Skeletal muscle satellite cell (primary cell): ENCODE measurements at regions not wholly inside any gene's neighbourhood (a gene's known extent, or its start where the extent isn't known, plus 50 kb on each side); places are given as distances from the start of the nearest gene placed in this dataset.
A peak's percentile ranks its signal among the peaks of the same experiment; 100 is the strongest.

Experiments used
- H3K27me3 ChIP-seq: 2 replicates; pipeline ENCODE4 v1.7.0; 2013; ENCODE audit warnings: low read length; ENCODE audit not compliant: control insufficient read depth, insufficient read depth
- H3K36me3 ChIP-seq: 2 replicates; pipeline ENCODE4 v1.7.0; 2013; ENCODE audit warnings: mild to moderate bottlenecking, control low read depth, low read length; ENCODE audit not compliant: insufficient read depth
- H3K4me1 ChIP-seq: 2 replicates; pipeline ENCODE4 v1.7.0; 2013; ENCODE audit warnings: low read length; ENCODE audit not compliant: control insufficient read depth, insufficient read depth
- H3K4me2 ChIP-seq: 2 replicates; pipeline ENCODE4 v1.7.0; 2013; ENCODE audit warnings: mild to moderate bottlenecking, low read length
- H3K4me3 ChIP-seq: 2 replicates; pipeline ENCODE4 v1.7.0; 2013; ENCODE audit warnings: low read length
- H3K9ac ChIP-seq: 2 replicates; pipeline ENCODE4 v1.7.0; 2013; ENCODE audit warnings: mild to moderate bottlenecking, low read depth, low read length, moderate library complexity
- H3K9me3 ChIP-seq: replicated peaks from 2 replicates; pipeline ENCODE4 v1.7.0; 2013; ENCODE audit warnings: mild to moderate bottlenecking, control low read depth, low read length

DNA sequence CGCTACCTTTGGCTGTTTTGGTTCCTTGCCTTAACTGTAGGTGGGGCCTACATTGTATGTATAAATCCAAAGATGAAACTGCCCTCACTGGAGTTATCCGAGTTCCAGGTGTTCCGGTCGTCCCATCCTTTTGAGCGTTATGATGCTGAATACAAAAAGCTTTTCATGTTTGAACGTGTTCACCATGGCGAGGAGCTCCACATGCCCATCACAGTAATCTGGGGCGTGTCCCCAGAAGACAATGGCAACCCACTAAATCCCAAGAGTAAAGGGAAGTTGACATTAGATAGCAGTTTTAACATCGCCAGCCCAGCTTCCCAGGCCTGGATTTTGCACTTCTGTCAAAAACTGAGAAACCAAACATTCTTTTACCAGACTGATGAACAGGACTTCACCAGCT, 139.5 kb downstream of the TLR5 start:
- Histone ChIP-seq H3K9me3 (no peaks in the 10 kb centered on the region), H3K4me2 (no peak overlapping the region), H3K9ac (no peak overlapping the region), H3K4me3 (no peak overlapping the region), H3K36me3 (peaks cover 16% of the 10 kb centered on the region), H3K27me3 (no peaks in the 10 kb centered on the region), H3K4me1 (no peaks in the 10 kb centered on the region)

- H3K36me3 ChIP-seq = peaks cover 16% of the 10 kb centered on the region
- no peak overlapping the region for H3K4me3 ChIP-seq
- H3K27me3 ChIP-seq = no peaks in the 10 kb centered on the region
- no peak overlapping the region for H3K9ac ChIP-seq
- H3K9me3 ChIP-seq = no peaks in the 10 kb centered on the region
- H3K4me1 ChIP-seq = peaks cover 8% of the 10 kb centered on the region
- no peak overlapping the region for H3K4me2 ChIP-seq
Measured at GRCh38 chr1:223006371-223006770, 136.7 kb downstream of the TLR5 start.

DNA sequence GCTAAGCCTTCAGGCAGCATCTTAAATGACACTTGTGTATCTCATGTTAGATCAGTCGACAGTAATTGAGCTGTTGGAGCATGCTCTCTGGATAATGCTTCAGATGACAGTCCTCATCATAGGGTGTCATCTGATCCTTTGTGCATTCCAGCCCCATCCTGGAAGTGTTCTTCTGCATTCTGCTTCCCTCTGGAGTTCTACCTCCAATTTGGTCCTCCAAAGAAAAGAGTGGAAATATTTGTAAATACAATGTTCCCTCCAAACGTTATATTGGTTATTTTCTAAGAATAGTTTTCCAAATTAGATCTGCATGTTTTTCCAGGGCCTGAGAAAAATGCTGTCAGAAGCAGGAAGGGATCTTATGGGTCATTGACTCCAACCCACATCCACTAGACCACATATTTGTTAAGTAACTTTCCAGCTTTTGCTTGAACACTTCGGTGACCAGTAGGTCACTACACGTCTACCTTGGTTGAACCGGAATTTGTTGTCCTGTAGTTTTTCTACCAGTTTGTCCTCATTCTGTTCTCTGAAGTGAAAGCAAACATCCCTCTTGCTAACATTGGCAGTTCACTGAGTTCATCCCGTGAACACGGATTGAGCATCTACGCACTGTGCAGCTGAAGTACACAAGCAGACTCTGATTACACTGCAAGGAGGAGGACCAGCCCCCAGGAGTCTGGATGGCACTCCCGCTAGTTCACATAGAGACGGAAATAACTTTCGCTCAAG, 136.0 kb downstream of the TLR5 start:
- H3K36me3 ChIP-seq = peaks cover 16% of the 10 kb centered on the region
- H3K4me2 ChIP-seq = no peak overlapping the region
- peaks cover 9% of the 10 kb centered on the region for H3K4me1 ChIP-seq
- H3K9ac ChIP-seq = no peak overlapping the region
- no peak overlapping the region for H3K4me3 ChIP-seq
- no peaks in the 10 kb centered on the region for H3K9me3 ChIP-seq
- no peaks in the 10 kb centered on the region for H3K27me3 ChIP-seq

DNA sequence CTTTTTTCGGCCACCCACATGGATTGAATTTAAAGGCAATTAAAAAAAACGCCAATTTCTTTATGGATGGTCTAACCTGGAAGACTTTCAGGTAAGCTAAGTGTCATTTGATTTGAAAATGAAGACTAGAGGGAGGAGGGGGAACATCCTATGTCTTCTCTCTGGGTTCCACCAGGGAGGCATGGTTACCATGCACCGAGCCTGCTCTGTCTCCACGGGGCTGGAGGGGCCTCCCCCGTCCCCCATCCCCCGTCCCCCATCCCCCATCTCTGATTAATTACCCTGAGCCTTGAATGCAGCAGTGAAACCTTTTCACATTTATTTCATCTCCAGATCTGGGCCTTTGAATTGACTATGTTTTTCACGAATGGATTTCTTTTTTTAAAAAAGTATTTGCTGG, 135.1 kb downstream of the TLR5 start:
- Histone ChIP-seq H3K9ac (no peak overlapping the region), H3K4me1 (peaks cover 9% of the 10 kb centered on the region), H3K4me2 (no peak overlapping the region), H3K4me3 (no peak overlapping the region), H3K9me3 (no peaks in the 10 kb centered on the region), H3K36me3 (peaks cover 16% of the 10 kb centered on the region), H3K27me3 (no peaks in the 10 kb centered on the region)

- Histone ChIP-seq H3K9me3 (no peaks in the 10 kb centered on the region), H3K9ac (no peak overlapping the region), H3K4me1 (peaks cover 9% of the 10 kb centered on the region), H3K4me2 (no peak overlapping the region), H3K27me3 (no peaks in the 10 kb centered on the region), H3K4me3 (no peak overlapping the region), H3K36me3 (peaks cover 12% of the 10 kb centered on the region)
Measured at GRCh38 chr1:223008808-223009207, 134.2 kb downstream of the TLR5 start.

GRCh38 chr1:223009406-223009805, 133.6 kb downstream of the TLR5 start:
- no peak overlapping the region for H3K9ac ChIP-seq
- H3K4me3 ChIP-seq = no peak overlapping the region
- no peaks in the 10 kb centered on the region for H3K27me3 ChIP-seq
- H3K4me2 ChIP-seq = no peak overlapping the region
- no peaks in the 10 kb centered on the region for H3K9me3 ChIP-seq
- H3K36me3 ChIP-seq = peaks cover 6% of the 10 kb centered on the region
- H3K4me1 ChIP-seq = peaks cover 9% of the 10 kb centered on the region

GRCh38 chr1:223010582-223011504, 132.2 kb downstream of the TLR5 start:
- H3K4me2 ChIP-seq = peak overlapping the region; percentile 5
- H3K36me3 ChIP-seq = no peaks in the 10 kb centered on the region
- H3K4me3 ChIP-seq = no peak overlapping the region
- no peaks in the 10 kb centered on the region for H3K9me3 ChIP-seq
- no peaks in the 10 kb centered on the region for H3K27me3 ChIP-seq
- H3K4me1 ChIP-seq = peaks cover 9% of the 10 kb centered on the region
- no peak overlapping the region for H3K9ac ChIP-seq

DNA sequence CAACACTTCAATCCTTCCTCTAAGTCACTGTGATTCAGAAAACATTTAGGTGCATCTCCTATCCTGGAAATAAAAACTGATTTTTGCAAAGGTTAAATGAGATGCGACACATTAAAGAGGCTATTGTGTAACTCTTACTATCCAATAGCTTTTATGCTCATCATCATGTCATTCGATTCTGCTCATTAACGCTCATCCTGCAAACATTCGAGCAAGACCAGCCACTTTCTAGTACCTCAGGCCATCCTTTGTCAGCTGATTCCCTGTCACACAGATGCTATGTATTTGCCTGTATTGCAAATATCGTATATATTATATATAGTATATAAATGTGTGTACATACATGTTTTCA, 131.6 kb downstream of the TLR5 start:
- H3K4me3 ChIP-seq = no peak overlapping the region
- peak overlapping the region; percentile 5 for H3K4me2 ChIP-seq
- no peaks in the 10 kb centered on the region for H3K36me3 ChIP-seq
- no peak overlapping the region for H3K9ac ChIP-seq
- peaks cover 9% of the 10 kb centered on the region for H3K4me1 ChIP-seq
- H3K27me3 ChIP-seq = no peaks in the 10 kb centered on the region
- H3K9me3 ChIP-seq = no peaks in the 10 kb centered on the region

GRCh38 chr1:223012176-223012788, 130.8 kb downstream of the TLR5 start:
- no peaks in the 10 kb centered on the region for H3K27me3 ChIP-seq
- H3K9me3 ChIP-seq = no peaks in the 10 kb centered on the region
- no peaks in the 10 kb centered on the region for H3K36me3 ChIP-seq
- H3K4me3 ChIP-seq = no peak overlapping the region
- H3K4me1 ChIP-seq = peaks cover 9% of the 10 kb centered on the region
- no peak overlapping the region for H3K4me2 ChIP-seq
- H3K9ac ChIP-seq = no peak overlapping the region

DNA sequence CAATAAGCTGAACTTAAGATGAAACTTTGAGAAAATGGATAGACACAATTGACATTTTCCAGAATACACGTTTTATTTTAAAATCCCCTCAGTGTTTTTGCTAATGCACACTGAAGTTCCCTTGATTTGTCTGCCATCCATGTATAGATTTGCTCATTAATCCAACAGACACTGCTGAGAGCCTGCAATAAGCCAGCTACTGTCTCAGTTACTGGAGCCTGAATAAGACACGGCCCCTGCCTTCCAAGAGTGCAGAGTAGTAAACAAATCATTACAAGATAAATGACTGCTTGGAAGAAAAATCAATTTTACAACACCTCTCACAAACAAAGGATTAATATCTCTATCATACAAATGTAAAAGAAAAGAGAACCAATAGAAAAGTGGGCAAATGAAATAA, 130.1 kb downstream of the TLR5 start:
- Histone ChIP-seq H3K36me3 (no peaks in the 10 kb centered on the region), H3K9ac (no peak overlapping the region), H3K27me3 (no peaks in the 10 kb centered on the region), H3K4me1 (peaks cover 9% of the 10 kb centered on the region), H3K9me3 (no peaks in the 10 kb centered on the region), H3K4me2 (no peak overlapping the region), H3K4me3 (no peak overlapping the region)

DNA sequence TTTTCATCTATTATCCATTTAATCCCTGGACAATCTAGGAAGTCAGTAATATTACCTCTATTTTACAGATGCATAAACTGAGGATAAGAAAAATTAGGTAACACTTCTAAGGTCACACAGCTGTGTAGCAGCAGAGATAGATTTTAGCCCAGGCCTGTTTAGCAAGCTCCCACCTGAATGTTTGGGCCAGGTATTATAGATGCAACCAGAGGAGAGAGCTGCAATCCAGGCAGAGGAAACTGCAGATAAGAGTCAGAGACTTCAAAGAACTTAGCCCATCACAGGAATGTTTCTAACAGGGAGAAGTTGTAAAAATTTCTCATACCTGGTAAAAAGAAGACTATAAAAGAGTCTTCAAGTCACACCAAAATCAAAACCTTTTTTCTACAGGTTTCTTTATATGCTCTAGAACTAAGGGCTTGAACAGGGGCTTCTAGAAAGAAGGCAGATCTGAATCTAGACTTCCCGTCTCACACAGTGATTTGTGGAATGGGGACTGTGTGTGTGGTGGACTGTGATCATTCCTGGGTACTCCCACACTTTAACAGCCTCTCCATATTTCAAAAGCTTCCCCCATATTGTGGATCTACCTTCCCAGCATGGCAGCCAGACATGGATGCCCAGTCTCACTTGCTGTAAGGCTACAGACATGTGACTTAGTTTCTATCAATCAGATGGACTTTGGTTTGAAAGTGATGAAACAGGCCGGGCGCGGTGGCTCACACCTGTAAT, 128.7 kb downstream of the TLR5 start:
- Histone ChIP-seq H3K9me3 (no peaks in the 10 kb centered on the region), H3K27me3 (no peaks in the 10 kb centered on the region), H3K4me2 (no peak overlapping the region), H3K4me1 (peaks cover 9% of the 10 kb centered on the region), H3K36me3 (no peaks in the 10 kb centered on the region), H3K9ac (no peak overlapping the region), H3K4me3 (no peak overlapping the region)
